HG03571 (cell line): ENCODE measurements at regions not wholly inside any gene's neighbourhood (a gene's known extent, or its start where the extent isn't known, plus 50 kb on each side); places are given as distances from the start of the nearest gene placed in this dataset.
"Not testable (repeated sequence)": the region's sequence is repeated elsewhere in the genome, so short reads cannot be mapped to it uniquely, and the experiment has no call there.

ENCODE experiments used
- ATAC-seq: cut with Tn5 transposase; IDR thresholded peaks from one replicate; pipeline ENCODE4 v1.9.1; 2021; ENCODE audit not compliant: unreplicated experiment

GRCh38 chr5:12793373-12793772 is 889.1 kb upstream of the CTNND2 start:
- no peak for ATAC-seq

- no peak for ATAC-seq
Observed at GRCh38 chr5:12780536-12780935, 876.3 kb upstream of the CTNND2 start.

- ATAC-seq, result no peak
Observed at GRCh38 chr5:12777342-12777741, 873.1 kb upstream of the CTNND2 start.

GRCh38 chr5:12772276-12772675 is 868.0 kb upstream of the CTNND2 start:
- ATAC-seq, result no peak

- no peak for ATAC-seq
Observed at GRCh38 chr5:12759377-12759776, 855.1 kb upstream of the CTNND2 start.

GRCh38 chr5:12757035-12757434 is 852.8 kb upstream of the CTNND2 start:
- no peak for ATAC-seq

GRCh38 chr5:12745537-12745936 is 841.3 kb upstream of the CTNND2 start:
- ATAC-seq, result no peak

- ATAC-seq, result no peak
Observed at GRCh38 chr5:12743582-12743981, 839.3 kb upstream of the CTNND2 start.

GRCh38 chr5:12730354-12730753 is 826.1 kb upstream of the CTNND2 start:
- ATAC-seq, result no peak

- no peak for ATAC-seq
Observed at GRCh38 chr5:12716664-12717063, 812.4 kb upstream of the CTNND2 start.

- no peak for ATAC-seq
Observed at GRCh38 chr5:12707560-12707959, 803.3 kb upstream of the CTNND2 start.

GRCh38 chr5:12704955-12705354 is 800.7 kb upstream of the CTNND2 start:
- no peak for ATAC-seq

- no peak for ATAC-seq
Observed at GRCh38 chr5:12703254-12703653, 799.0 kb upstream of the CTNND2 start.

- no peak for ATAC-seq
Observed at GRCh38 chr5:12695651-12696050, 791.4 kb upstream of the CTNND2 start.

GRCh38 chr5:12691330-12691729 is 787.1 kb upstream of the CTNND2 start:
- no peak for ATAC-seq

GRCh38 chr5:12690361-12690760 is 786.1 kb upstream of the CTNND2 start:
- no peak for ATAC-seq

GRCh38 chr5:12683249-12683648 is 779.0 kb upstream of the CTNND2 start:
- no peak for ATAC-seq

- ATAC-seq, result no peak
Observed at GRCh38 chr5:12679731-12680130, 775.5 kb upstream of the CTNND2 start.

GRCh38 chr5:12675959-12676358 is 771.7 kb upstream of the CTNND2 start:
- ATAC-seq, result no peak

GRCh38 chr5:12672141-12672540 is 767.9 kb upstream of the CTNND2 start:
- ATAC-seq, result no peak

GRCh38 chr5:12669326-12669725 is 765.1 kb upstream of the CTNND2 start:
- ATAC-seq, result no peak

- ATAC-seq, result no peak
Observed at GRCh38 chr5:12668564-12668963, 764.3 kb upstream of the CTNND2 start.

GRCh38 chr5:12667818-12668217 is 763.6 kb upstream of the CTNND2 start:
- ATAC-seq, result not testable (repeated sequence)

GRCh38 chr5:12665772-12666171 is 761.5 kb upstream of the CTNND2 start:
- not testable (repeated sequence) for ATAC-seq
